Loucy (cell line): ENCODE measurements at regions not wholly inside any gene's neighbourhood (a gene's known extent, or its start where the extent isn't known, plus 50 kb on each side); places are given as distances from the start of the nearest gene placed in this dataset.

Experiments
- H2AFZ ChIP-seq: fragments of 200-600 bp; sonication (generic); 2 replicates; pipeline ENCODE4 v1.6.0; 2016; ENCODE audit warnings: antibody characterized with exemption, mild to moderate bottlenecking, low read length, moderate library complexity
- H3F3A ChIP-seq: fragments of 200-600 bp; 2 replicates; pipeline ENCODE4 v1.6.0; 2016; ENCODE audit warnings: antibody characterized with exemption, low read depth, mild to moderate bottlenecking
- H3K27me3 ChIP-seq: fragments of 200-600 bp; sonication (generic); 2 replicates; pipeline ENCODE4 v1.6.1; 2014; ENCODE audit warnings: low read length, mild to moderate bottlenecking; ENCODE audit not compliant: insufficient read depth, poor library complexity, severe bottlenecking
- H3K36me3 ChIP-seq: fragments of 200-600 bp; sonication (generic); 2 replicates; pipeline ENCODE4 v1.6.1; 2016; ENCODE audit warnings: low read length; ENCODE audit not compliant: insufficient read depth
- H3K4me1 ChIP-seq: fragments of 200-600 bp; sonication (generic); 2 replicates; pipeline ENCODE4 v1.5.1; 2014; ENCODE audit warnings: low read length, mild to moderate bottlenecking; ENCODE audit not compliant: insufficient read depth, poor library complexity, severe bottlenecking
- H3K4me2 ChIP-seq: fragments of 200-600 bp; sonication (generic); 2 replicates; pipeline ENCODE4 v1.6.0; 2014; ENCODE audit warnings: antibody characterized with exemption, low read length, low read depth, mild to moderate bottlenecking; ENCODE audit not compliant: poor library complexity, severe bottlenecking
- H3K4me3 ChIP-seq: fragments of 200-600 bp; sonication (generic); 2 replicates; pipeline ENCODE4 v1.5.1; 2014; ENCODE audit warnings: low read length, mild to moderate bottlenecking, mixed read lengths; ENCODE audit not compliant: poor library complexity, severe bottlenecking
- H3K79me2 ChIP-seq: fragments of 200-600 bp; sonication (generic); 2 replicates; pipeline ENCODE4 v1.6.1; 2014; ENCODE audit warnings: low read length; ENCODE audit not compliant: insufficient read depth
- H3K9ac ChIP-seq: fragments of 200-600 bp; sonication (generic); 2 replicates; pipeline ENCODE4 v1.6.0; 2014; ENCODE audit warnings: mild to moderate bottlenecking, low read depth, low read length, moderate library complexity; ENCODE audit not compliant: poor library complexity, severe bottlenecking
- H3K9me2 ChIP-seq: fragments of 200-600 bp; sonication (generic); replicated peaks from 2 replicates; pipeline ENCODE4 v1.6.1; 2016; ENCODE audit warnings: low read depth, low read length, mixed read lengths
- H3K9me3 ChIP-seq: fragments of 200-600 bp; sonication (generic); 2 replicates; pipeline ENCODE4 v1.6.1; 2014; ENCODE audit warnings: mild to moderate bottlenecking, antibody characterized with exemption, low read length, low read depth; ENCODE audit not compliant: insufficient read depth
- H4K20me1 ChIP-seq: fragments of 200-600 bp; sonication (generic); 2 replicates; pipeline ENCODE4 v1.6.0; 2014; ENCODE audit warnings: antibody characterized with exemption, low read length, mild to moderate bottlenecking; ENCODE audit not compliant: insufficient read depth, poor library complexity, severe bottlenecking
- CTCF ChIP-seq: fragments of 200-600 bp; sonication (generic); conservative IDR thresholded peaks from 2 replicates; pipeline ENCODE4 v1.5.1; 2014; ENCODE audit warnings: mild to moderate bottlenecking, antibody characterized with exemption, low read length
- EZH2phosphoT487 ChIP-seq: fragments of 200-600 bp; IDR thresholded peaks from 2 replicates; pipeline ENCODE4 v1.6.1; 2018; ENCODE audit warnings: antibody characterized with exemption, mild to moderate bottlenecking, moderate library complexity, borderline replicate concordance

- TF ChIP-seq CTCF: no peak
- no peak for TF ChIP-seq EZH2phosphoT487
- no peaks in the 10 kb centered on the region for H3K36me3 ChIP-seq
- H3K79me2 ChIP-seq: no peaks in the 10 kb centered on the region
Measured at GRCh38 chr16:7124242-7124641, 208.4 kb upstream of the RBFOX1 start.

GRCh38 chr16:7116734-7117133 lies 215.9 kb upstream of the RBFOX1 start:
- Histone ChIP-seq H2AFZ (no peak overlapping the region), H3K9me3 (no peaks in the 10 kb centered on the region), H3K9ac (no peak overlapping the region), H3K36me3 (no peaks in the 10 kb centered on the region), H3K79me2 (no peaks in the 10 kb centered on the region), H3K9me2 (no peaks in the 10 kb centered on the region), H3F3A (no peaks in the 10 kb centered on the region), H3K4me1 (no peaks in the 10 kb centered on the region), H3K4me2 (no peak overlapping the region), H4K20me1 (no peaks in the 10 kb centered on the region), H3K27me3 (no peaks in the 10 kb centered on the region), H3K4me3 (no peak overlapping the region)
- no peak for TF ChIP-seq CTCF
- no peak for TF ChIP-seq EZH2phosphoT487

More at GRCh38 chr16:7124242-7124641, 208.4 kb upstream of the RBFOX1 start:
- Histone ChIP-seq H3K9ac (no peak overlapping the region), H2AFZ (no peak overlapping the region), H3K9me2 (no peaks in the 10 kb centered on the region), H3K4me3 (no peak overlapping the region), H3K4me1 (no peaks in the 10 kb centered on the region), H3K4me2 (no peak overlapping the region), H3F3A (no peaks in the 10 kb centered on the region), H4K20me1 (no peaks in the 10 kb centered on the region), H3K27me3 (no peaks in the 10 kb centered on the region), H3K9me3 (no peaks in the 10 kb centered on the region)

GRCh38 chr16:7115898-7116297 lies 216.7 kb upstream of the RBFOX1 start:
- no peaks in the 10 kb centered on the region for H3K9me2 ChIP-seq
- no peaks in the 10 kb centered on the region for H3F3A ChIP-seq
- no peak overlapping the region for H3K4me2 ChIP-seq

More at GRCh38 chr16:7115898-7116297, 216.7 kb upstream of the RBFOX1 start:
- H4K20me1 ChIP-seq: no peaks in the 10 kb centered on the region
- no peaks in the 10 kb centered on the region for H3K27me3 ChIP-seq
- TF ChIP-seq EZH2phosphoT487: no peak
- TF ChIP-seq CTCF: no peak
- H3K4me3 ChIP-seq: no peak overlapping the region
- no peak overlapping the region for H2AFZ ChIP-seq
- no peaks in the 10 kb centered on the region for H3K36me3 ChIP-seq
- H3K9ac ChIP-seq: no peak overlapping the region
- no peaks in the 10 kb centered on the region for H3K9me3 ChIP-seq
- H3K4me1 ChIP-seq: no peaks in the 10 kb centered on the region
- no peaks in the 10 kb centered on the region for H3K79me2 ChIP-seq
